SHP77 (cell line): ENCODE measurements at regions not wholly inside any gene's neighbourhood (a gene's known extent, or its start where the extent isn't known, plus 50 kb on each side); places are given as distances from the start of the nearest gene placed in this dataset.

Experiments used
- DNase-seq, 2 experiments: peaks; one replicate each; lab custom pipeline; 2025; lab: John Stamatoyannopoulos, UW

DNA sequence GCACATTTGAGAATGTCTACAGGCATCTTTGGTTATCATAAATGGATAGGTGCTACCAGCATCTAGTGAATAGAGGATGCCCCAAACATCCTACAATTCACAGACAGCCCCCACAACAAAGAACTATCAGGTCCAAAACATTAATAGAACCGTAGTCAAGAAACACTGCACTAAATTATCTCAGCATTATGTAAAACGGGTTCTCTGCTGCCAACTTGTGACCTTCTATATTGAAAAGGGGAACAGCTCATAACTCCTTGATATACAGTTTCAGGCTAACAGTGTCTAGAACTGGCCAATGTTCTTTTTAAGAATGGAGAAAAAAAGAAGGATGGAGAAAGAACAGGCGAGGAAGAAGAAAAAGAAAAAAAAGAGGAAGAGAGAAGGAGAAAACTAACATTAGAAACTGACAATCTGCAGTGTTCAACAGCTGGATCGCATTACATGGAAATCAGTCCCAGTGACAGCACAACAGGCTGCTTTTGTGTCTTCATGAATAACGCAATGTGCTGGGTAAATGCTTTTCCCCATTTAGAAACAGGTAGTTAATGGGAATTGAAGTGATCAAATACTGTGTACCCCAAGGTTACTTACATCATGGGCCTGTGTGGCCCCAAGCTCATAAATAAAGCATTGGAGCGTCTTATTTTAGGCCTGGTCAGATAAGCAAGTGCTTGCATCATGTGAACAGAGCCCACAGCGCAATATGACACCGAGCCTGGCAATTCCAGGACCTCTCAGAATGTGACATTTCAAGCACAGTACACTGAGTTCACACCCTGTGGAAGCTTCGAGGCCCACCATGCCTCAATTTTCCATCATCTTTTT, 339.5 kb downstream of the DHX15 start:
- DNase-seq: no peak

DNA sequence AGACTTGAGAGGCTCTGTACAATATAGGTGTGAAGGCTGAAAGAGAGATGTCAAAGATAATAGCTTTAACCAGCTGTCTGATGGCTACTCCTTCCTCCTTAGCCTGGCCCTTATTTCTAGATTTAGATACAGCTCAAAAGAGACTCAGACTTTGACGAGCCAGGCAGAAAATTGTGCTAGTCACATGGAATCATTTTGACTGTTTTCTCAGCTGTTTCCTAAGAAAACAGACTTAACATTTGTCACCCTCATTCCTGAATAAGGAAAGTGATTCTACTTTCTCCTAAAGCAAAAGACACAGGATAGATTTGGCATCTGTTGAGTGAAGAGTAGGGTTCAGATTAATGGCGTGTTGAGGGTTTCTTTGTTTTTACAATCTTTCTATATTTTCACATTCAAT, 340.7 kb downstream of the DHX15 start:
- no peak for DNase-seq

DNA sequence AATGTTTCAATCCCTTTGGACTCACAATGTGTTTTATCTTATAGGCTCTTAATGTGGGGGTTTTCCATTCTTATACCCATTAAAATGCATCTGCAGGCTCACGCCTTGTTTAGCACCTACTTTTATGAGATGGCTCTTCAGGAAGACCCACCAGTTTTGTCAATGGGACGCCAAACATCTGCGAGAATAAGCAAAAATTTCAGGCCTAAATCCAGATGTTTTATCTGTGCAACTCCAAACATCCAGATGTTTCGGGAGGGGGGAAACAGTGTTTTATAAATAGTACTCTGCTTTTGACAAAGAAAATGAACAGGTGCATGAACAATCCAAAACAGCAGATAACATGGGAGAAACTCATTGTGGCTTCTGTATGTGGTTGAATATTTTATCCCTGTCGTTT, 342.8 kb downstream of the DHX15 start:
- DNase-seq: no peak

DNA sequence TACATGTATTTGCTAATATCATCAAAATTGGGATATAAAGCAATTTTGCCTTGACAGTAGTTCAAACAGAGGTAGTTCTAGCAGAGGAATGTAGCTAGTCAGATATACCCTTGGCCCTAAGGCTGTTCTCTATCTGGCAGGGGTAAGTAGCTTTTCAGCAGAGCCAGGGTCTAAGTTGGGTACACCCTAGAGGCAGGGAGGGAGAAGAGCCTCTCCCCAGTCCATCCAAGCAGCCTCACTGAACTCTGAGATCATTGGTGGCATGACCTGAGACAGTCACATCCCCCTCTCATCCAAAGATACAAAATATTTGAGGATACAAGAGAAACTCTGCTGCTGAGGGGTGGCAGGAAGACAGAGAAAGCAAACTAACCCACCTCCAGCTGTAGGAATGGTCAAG, 343.7 kb downstream of the DHX15 start:
- no peak for DNase-seq

DNA sequence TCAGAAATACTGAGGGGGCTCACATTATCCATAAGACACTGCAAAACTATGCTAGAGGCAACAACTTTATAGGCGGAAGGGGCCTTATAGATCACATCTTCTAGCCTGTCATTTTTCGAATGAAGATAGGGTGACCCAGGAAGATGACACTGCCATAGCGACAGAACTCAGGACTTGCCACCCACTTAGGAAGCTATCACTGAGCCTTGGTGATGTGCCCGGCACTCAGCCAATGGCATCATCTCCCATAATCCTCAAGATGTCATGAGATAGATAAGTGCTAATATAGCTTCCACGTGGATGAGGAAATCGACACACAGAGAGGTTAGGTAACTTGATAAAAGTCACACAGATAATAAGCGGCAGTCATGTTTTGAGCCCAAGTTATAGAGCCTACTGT, 346.6 kb downstream of the DHX15 start:
- no peak for DNase-seq

DNA sequence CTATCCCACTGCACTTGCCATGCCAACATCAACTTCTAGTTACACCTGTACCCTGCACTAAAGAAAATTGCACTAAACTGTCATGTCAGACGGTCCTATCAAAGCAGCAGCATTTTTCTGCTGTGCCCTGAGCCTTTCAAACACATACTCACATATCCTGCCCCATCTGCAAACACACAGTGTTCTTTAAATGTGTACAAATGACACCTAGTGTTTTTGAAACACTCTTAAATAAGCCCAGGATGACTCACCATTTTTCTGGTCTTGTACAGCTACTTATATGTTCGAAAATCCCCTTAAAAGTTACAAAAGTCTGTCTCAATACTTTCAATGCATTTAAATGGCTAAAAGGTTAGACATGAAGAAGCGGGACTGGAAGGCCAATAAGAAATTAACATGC, 346.7 kb upstream of the PPARGC1A start:
- no peak for DNase-seq

DNA sequence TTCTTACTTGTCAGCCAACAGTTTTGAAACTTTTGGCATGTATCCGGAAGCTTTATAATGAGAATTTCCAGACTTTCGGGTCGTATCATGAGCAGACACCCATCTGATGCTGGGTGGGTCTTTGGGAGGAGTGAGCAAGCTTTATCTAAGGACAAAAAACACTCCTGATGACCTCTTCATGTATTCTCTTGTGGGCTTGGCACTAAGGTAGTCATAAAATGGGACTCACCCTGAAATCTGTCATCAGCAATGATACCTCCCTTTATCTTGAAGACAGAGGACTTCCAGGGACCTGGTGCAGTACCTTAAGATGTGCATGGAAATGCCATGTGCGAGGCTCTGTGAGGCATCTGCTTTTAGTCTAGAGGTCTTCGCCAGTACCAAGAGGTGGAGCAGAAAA, 346.3 kb upstream of the PPARGC1A start:
- DNase-seq: no peak

DNA sequence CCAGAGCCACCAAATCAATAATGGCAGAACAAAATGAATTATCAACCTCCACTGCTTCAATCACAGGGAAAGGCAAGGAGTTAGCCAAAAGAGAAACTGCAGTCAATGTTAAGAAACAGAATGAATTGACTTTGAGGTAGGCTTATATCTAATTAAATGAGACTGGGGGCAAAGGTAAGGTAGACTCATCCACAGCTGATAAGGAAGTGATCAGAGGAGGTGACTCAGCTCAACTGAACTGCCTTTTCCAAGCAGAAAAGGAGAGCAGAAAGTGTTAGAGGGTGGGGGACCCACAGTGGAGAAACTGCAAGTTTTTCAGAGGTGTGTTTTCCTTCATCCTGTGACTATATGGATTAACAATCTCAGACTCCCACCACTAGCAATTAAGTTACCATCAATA, 345.8 kb upstream of the PPARGC1A start:
- no peak for DNase-seq

DNA sequence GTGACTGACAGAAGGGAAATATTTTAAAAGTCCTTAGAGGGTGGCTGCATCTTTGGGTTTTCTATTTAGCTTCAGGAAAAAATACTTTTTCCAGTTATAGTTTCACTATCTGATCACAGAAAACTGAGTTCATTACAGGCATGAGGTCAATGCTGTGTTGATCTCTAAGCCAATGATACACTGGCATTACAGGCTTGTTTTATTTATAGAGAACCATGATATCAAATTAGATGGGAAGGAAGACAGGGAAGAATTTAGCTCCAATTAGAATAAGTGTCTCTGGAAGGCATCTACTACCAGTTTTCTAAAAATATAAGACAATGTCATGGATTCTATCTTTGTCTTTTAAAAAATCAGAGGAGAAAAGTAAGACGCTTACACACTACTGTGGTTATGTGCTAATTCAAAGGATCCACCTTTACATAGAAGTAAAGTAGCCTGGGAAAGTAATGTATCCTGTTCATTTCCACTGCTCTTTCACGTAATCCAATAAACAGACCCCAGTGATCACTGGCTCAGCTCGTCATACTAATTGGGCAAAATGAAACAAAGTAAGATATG, 344.5 kb upstream of the PPARGC1A start:
- DNase-seq: no peak

DNA sequence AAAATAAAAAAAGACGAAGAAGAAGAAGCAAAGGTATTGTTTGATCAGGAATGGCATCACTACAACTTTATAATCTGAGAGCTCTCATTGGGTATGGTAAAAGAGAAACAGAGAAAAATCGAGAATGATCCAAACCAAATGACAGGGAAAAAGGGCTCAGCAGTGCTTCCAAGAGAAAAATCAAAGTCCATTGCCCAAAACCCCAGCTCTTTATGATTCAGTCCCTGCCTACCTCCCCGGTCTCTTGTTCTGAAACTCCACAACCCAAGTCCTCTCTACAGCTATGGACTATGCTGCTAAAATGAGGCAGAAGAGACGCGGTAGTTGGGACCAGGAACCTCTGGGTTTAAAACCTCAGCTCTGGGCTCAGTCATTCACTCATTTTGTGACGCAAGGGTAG, 341.1 kb upstream of the PPARGC1A start:
- no peak for DNase-seq

DNA sequence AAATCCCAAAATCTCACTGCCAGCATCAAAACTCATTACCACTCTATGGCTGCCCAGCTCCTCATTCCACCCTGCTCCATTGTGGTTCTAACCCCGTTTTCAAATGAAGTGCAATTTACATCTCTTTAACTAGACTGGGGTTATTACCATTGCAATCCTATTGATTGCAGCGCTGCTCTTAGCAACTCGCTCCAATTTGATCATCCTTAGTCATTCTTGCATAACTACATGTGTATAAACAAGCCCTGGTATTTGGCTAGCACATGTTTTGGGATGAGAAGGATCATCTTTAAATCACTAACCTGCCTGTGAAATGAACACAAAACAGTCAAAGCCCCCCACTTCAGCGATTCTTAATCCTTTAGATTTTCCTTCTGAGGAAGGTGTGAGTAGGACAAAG, 340.1 kb upstream of the PPARGC1A start:
- no peak for DNase-seq

DNA sequence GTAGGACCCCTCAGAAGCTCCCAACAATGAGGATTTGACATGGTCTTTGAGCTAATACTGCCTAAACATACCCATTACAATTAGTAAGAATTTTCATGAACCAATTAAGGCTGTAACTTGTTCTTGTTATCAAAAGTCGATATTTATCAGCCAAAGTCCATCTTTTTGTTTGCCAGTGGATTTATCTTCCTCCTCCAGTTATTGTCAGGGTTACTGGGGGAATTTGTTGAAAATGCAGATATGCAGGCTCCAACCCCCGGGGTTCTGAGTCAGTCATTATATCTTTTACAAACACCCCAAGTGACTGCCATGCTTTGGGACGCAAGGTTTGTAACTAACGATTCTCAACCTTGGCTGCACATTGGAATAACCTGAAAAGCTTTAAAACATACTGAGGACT, 338.8 kb upstream of the PPARGC1A start:
- DNase-seq: no peak

DNA sequence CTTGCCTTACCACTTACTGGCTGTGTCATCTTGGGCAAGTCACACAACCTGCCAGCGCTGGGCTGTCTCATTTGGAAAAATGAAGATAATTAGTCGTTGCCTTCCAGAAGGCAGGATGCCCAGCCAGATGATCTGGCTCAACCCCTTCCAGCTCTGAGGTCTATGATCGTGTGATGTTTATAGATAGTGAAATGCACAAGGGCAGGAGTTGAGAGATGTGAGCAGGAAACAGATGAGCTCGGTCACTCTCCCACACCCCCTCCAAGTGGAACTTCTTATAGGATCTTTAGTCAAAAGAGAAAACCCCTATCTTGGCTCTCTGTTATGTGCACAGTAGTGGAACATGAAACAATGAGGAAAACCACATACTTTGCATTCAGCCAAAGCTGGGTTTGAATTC, 336.8 kb upstream of the PPARGC1A start:
- DNase-seq: no peak

DNA sequence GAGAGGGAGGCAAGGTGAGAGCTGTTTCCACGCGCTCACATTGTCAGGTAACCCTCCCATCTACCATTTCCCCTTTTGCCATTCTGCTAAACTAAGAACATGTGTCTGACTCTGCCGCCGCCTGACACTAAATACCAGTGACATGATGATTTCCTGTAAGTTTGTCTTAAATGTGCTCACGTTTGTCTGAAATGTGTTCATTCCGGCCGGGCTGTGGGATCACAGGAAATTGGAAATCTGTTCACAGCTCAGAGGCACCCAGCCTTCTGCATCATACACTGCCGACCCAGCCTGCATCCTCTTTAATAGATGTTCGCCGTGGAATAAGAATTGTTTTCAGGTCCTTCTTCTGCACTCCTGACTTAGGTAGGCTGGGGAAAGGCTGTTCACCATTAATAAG, 336.2 kb upstream of the PPARGC1A start:
- no peak for DNase-seq

DNA sequence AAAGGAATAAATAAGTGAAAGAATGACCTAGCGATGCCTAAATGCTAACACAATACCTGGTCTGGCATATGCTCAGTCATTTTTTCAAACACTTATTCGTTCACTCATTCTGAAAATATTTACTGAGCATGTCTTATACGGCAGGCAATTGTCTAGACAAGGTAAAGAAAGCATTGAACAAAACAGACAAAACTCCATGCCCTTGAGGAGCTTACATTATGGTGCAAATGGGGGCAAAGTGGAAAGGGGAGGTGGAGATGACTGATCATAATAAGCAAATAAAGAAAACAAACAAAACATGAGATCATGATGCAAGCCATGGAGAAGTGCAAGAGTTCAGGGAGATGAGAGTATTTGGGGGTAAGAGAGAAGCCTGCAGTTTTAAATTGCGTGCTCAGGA, 334.6 kb upstream of the PPARGC1A start:
- DNase-seq: no peak

DNA sequence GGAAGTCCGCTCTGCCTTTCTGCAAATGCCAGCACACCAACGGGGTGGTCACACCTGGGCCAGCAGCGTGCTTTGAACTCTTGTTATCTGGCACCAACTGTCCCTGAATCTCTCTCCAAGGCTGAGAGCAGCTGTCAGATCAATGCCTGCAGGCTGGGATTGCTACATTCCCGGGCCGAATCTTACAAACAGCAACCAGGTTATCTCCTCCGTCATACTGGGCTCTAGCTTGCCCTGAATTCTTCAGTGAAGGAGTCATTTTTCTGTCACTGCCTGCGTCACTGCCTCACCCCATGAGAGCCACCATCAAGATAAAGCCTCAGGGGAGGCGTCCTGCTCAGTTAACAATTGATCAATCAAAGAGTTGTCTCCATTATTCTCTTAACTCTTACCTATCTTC, 329.4 kb upstream of the PPARGC1A start:
- DNase-seq: no peak

DNA sequence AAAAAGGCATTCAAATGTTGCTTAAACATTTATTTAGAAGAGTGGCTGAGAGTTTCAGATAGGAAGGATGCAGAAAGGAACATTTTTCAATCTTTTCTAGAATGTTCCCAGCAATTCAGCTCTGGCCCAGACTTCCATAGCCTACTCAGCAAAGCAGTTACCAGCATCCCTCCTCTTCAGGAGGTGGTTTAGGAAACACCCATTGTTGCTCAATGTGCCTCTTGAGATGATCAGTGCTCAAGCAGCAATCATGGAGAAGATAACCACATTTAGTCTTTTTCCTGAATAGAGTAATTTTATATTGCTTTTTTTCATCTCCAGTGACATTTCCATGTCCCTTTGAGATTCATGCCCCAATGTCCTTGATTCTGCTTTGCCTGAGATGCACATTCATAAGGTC, 328.7 kb upstream of the PPARGC1A start:
- no peak for DNase-seq

DNA sequence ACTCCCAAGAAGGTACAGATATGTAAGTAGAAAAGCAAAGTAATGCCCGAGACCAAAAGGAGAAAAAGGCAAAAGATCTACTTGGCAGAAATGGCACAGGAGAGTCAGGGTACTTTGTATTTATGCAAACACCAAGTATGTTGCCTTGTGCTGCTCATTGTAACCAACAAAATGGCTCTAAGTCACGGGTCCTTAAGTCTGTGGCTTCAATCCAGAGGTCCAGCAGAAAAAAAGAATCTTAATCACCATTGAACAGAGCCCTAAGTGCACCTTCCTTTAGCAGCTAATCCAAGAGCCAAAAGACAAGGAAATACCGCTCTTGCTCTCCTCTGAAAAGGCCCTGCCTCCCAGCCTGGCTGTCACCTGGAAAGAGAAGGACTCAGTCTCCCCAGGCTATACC, 324.9 kb upstream of the PPARGC1A start:
- DNase-seq: no peak

DNA sequence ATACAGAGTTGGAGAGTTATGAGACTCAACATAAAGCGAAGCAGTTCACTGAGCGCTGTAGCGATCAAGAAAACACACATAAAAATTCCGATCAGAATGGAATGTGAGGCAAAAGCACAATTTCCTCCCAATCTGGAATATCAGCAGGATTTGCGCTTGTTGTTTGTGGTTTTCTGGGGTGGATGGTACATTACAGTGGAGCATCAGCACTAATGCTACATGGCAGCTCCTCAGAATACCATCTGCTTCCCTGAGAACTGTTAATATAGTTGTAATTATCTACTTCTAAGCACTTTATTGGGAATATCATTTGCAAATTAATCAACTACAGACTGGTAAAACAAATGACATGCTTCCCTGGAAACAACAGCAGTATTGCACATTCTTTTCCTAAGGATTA, 324.1 kb upstream of the PPARGC1A start:
- DNase-seq: no peak

DNA sequence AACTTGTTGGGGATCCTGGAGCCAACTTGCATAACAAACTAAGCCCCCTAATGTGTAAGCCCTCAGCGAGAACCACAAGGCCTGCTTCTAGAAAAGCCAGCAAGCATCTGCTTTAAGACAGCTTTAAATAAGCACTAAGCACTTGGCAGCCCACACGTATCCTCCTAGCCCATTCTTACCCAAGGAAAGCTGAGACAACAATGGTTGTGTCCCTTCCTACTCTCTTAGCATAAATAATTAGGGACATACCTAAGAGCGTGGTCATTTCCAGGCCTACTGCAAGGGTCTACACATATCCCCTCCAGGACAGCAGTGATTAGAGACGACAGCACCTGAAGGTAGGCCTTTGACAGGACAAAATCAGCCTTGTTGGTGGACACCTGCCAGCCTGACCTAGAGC, 322.8 kb upstream of the PPARGC1A start:
- DNase-seq: no peak

DNA sequence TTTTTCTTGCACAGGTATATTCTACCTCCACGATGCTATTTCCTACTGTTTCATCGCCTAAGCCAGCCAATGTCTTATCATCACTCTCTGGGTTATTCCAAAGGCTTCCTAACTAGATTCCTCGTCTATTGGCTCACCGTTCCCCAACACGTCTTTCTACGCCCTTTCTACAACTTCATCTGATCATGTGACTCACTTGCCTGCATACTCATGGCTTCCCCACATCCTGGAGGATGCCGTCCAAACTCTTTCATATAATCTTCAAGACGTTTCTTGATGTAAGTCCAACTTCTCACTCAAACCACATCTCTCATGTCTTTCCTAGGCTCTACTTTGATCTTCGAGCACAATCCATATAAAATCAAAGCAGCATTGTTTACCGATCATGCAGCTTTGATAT, 322.0 kb upstream of the PPARGC1A start:
- no peak for DNase-seq

DNA sequence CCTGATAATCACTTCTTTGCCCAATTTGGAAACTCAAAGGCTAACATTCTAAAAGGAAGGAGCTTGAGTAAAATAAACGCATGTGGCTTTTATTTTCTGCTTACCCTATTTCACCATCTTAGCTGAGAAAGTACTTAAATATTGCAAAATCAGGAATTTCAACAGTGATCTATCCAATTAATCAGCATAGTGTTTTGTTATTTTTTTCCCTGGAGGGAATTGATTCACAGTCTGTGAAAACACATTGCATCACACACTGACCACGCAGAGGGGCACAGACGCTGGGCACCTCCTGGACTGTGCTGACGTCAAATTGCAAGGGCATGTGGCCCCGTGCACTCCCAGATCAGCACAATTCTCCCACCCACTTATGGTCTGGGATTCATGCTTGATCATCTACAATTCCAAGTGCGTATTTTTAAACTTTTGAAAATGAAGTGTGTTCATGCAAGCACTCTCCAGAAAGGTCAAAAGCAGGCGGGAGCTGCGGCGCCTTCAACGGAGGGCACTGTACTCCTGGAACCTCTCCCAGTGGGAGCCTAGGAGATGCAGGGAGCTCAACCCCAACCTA, 320.6 kb upstream of the PPARGC1A start:
- peak in 1 of 2 experiments; percentile 2 for DNase-seq

DNA sequence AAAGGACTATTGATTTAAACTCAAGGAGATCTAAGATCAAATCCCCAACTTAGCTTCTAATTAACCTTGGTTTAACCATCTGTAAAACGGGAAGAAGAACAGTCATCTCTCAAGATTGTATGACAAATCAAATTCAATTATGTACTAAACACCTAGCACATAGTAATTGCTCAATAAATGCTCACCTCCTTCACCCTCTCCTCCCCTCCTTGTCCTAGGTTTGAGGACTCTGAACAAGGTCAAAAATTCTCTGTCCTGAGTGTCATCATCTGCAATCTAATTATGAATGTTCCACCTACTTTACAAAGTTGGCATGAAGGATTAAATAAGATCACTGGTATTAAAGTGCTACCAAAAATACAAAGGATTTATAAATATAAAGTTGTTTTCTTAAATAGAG, 320.1 kb upstream of the PPARGC1A start:
- no peak for DNase-seq

DNA sequence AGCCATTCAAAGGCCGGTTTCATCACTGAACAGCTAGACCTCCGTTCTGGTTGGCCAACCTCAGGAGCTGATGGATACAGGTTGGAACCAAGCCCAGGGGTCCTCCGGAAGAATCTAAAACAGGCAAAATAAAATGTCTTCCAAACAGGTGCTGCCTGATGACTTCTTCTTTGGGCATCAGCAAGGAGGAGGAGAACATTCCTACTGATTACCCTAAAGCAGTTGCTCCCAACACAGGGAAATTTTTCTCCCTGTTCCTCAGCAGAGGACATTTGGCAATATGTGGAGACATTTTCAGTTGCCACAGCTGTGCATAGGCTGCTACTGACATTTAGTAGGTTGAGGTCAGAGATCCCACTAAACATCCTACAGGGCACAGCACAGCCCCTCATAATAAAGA, 319.3 kb upstream of the PPARGC1A start:
- no peak for DNase-seq
